ENCODE measurements at regions not wholly inside any gene's neighbourhood (a gene's known extent, or its start where the extent isn't known, plus 50 kb on each side); places are given as distances from the start of the nearest gene placed in this dataset.

DNA sequence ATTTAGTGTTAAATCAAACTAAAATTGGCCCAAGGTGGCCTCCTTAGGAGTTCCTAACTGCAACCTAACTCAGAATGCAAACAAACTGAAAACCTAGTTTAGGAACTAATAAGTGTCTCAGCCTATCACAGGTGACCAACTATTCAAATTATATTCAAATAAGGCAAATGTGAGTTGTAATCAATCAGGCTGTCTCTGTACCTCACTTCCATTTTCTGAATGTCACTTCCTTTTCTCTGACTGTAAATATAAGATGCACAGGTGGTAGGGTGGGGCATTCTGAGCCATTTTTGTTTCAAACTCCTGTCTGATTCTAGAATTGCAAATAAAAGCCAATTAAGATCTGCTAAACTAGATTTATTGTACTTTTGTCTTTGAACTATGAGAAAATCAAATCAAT, 401.5 kb downstream of the PPP3CA start:
- Histone ChIP-seq H3K4me3 (no peak overlapping the region), H3K4me1 (no peaks in the 10 kb centered on the region), H3K9me3 (no peaks in the 10 kb centered on the region), H3K27ac (no peak overlapping the region), H3K27me3 (no peaks in the 10 kb centered on the region), H3K36me3 (no peaks in the 10 kb centered on the region)
- DNase-seq = no peak
- intact Hi-C loops (cut with DNase I) = no loop called here
- TF ChIP-seq POLR2A (IDR thresholded peaks at IDR 0.05) = no peak
- TF ChIP-seq, protein P1, sequence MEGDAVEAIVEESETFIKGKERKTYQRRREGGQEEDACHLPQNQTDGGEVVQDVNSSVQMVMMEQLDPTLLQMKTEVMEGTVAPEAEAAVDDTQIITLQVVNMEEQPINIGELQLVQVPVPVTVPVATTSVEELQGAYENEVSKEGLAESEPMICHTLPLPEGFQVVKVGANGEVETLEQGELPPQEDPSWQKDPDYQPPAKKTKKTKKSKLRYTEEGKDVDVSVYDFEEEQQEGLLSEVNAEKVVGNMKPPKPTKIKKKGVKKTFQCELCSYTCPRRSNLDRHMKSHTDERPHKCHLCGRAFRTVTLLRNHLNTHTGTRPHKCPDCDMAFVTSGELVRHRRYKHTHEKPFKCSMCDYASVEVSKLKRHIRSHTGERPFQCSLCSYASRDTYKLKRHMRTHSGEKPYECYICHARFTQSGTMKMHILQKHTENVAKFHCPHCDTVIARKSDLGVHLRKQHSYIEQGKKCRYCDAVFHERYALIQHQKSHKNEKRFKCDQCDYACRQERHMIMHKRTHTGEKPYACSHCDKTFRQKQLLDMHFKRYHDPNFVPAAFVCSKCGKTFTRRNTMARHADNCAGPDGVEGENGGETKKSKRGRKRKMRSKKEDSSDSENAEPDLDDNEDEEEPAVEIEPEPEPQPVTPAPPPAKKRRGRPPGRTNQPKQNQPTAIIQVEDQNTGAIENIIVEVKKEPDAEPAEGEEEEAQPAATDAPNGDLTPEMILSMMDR (IDR thresholded peaks at IDR 0.05) = no peak

DNA sequence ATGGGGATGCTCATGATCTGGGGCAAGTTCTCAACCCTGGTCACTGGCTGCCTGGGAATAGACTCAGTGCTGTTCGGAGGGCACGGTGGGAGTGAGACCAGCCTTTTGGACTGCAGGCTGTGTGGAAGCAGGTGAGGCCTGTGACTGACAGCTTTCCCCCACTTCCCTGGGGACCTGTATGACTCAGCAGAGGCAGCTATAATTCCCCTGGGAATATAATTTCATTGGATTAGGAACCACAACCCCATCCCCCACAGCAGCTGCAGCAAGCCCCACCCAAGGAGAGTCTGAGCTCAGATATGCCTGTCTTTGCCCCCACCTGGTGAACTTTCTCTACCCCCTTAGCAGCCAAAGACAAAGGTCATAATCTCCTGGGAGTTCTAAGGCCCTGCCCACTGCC, 408.6 kb downstream of the PPP3CA start:
- TF ChIP-seq POLR2A (IDR thresholded peaks at IDR 0.05) = no peak
- TF ChIP-seq, protein P1 (IDR thresholded peaks at IDR 0.05) = no peak
- Histone ChIP-seq H3K9me3 (no peaks in the 10 kb centered on the region), H3K4me3 (no peak overlapping the region), H3K27ac (no peak overlapping the region), H3K27me3 (no peaks in the 10 kb centered on the region), H3K36me3 (no peaks in the 10 kb centered on the region), H3K4me1 (peaks cover 0 to 8% (median 0%) of the 10 kb centered on the region in 3 donors)
- 80% methylated on average over 1 of the region's 2 CpGs; no CpG with 5 or more reads in 1 of the 2 donors for WGBS, 2 donors
- intact Hi-C loops (cut with DNase I) = no loop called here
- DNase-seq = no peak

DNA sequence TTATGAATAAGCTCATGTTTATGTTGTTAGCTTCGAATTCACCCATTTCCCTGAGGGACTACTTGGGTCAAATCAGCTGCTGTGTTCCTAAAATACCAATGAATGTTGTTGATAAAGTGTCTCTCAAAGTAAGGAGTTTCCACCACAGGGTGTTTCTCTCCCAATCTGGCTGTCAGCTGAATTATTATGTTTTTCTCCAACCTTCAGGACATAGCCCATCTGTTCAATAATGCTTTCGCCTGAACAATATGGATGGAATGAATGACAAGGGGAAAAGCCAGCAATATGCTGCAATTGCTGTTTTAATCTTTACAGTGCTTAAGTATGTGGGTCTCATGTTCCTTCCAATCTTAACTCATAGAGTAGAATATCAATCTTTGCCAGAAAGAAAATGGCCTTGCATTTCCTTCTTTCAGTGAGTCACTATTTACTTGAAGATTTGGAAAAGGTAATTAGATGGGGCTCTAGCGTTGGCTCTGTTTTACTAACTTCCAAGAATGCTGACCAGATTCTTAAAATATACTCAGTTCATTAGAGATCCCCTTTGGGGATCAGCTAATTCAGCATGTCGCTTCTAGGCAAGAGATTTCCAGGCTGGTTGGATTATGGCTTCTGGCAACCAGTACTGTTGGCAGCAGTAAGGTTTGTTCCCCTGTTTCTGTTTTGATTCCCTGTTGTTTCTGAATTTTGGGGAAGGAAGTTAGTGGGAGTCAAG, 410.5 kb downstream of the PPP3CA start:
- Histone ChIP-seq H3K27ac (no peak overlapping the region), H3K36me3 (no peaks in the 10 kb centered on the region), H3K27me3 (no peaks in the 10 kb centered on the region), H3K4me3 (no peak overlapping the region), H3K4me1 (peaks cover 0 to 12% (median 8%) of the 10 kb centered on the region in 3 donors), H3K9me3 (no peaks in the 10 kb centered on the region)
- DNase-seq = no peak
- TF ChIP-seq, protein P1 (IDR thresholded peaks at IDR 0.05) = no peak
- TF ChIP-seq POLR2A (IDR thresholded peaks at IDR 0.05) = no peak
- intact Hi-C loops (cut with DNase I) = no loop called here
- 44 to 45% methylated on average over 4 of the region's 4 CpGs for WGBS, 2 donors

DNA sequence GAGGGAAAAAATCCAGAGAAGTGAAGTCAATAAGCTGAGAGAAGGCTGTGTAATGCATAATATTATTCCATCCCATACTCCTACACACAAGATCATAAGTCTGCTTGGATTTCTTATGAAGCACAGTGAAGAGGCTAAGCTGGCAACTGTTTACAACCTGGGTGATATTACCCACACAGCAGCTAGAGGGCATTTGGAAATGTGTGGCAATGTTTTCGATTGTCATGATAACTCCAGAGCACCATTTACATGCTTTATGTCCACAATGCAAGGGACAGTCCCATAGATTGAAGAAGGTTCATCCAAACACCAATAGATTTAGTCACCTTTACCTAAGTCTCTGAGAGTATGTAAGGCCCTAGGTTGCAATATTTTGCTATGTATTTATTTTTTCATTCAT, 412.2 kb downstream of the PPP3CA start:
- Histone ChIP-seq H3K4me1 (peaks cover 0 to 12% (median 8%) of the 10 kb centered on the region in 3 donors), H3K27ac (no peak overlapping the region), H3K36me3 (no peaks in the 10 kb centered on the region), H3K9me3 (no peaks in the 10 kb centered on the region), H3K27me3 (no peaks in the 10 kb centered on the region), H3K4me3 (no peak overlapping the region)
- DNase-seq = no peak
- TF ChIP-seq POLR2A (IDR thresholded peaks at IDR 0.05) = no peak
- TF ChIP-seq, protein P1 (IDR thresholded peaks at IDR 0.05) = peak in 5 of 6 experiments; percentile 19 to 51 (median 25)
- 81 to 88% methylated on average over 1 of the region's 1 CpG for WGBS, 2 donors
- intact Hi-C loops (cut with DNase I) = no loop called here

DNA sequence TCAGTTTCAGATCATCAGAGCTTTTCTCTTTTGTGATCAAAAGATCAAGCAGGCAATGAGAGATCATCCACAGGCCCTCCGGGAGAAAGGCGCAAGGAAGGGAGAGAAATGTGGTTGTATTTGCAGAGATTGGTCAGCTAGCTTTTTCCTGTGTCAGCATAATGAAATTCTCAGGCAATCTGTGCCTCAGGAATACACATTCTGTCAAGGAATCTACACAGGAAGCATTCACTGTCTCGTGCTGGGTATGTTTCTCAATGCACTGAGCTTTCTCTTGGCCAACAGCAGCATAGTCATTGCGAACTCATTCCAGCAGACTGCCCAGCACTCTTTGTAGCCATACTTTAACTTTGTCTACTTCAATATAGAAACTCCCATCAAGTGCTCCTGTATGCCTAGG, 413.7 kb downstream of the PPP3CA start:
- H3K27me3 ChIP-seq = no peaks in the 10 kb centered on the region
- DNase-seq = no peak
- H3K4me3 ChIP-seq = peak overlapping the region in 1 of 4 donors; percentile 22

More for the DNA sequence above, 413.7 kb downstream of the PPP3CA start:
- H3K36me3 ChIP-seq = no peaks in the 10 kb centered on the region
- H3K27ac ChIP-seq = no peak overlapping the region
- no peaks in the 10 kb centered on the region for H3K9me3 ChIP-seq
- peaks cover 0 to 12% (median 8%) of the 10 kb centered on the region in 3 donors for H3K4me1 ChIP-seq
- whole genome bisulfite sequencing, 2 donors = 46 to 63% methylated on average over 4 of the region's 4 CpGs
- no peak for TF ChIP-seq POLR2A (IDR thresholded peaks at IDR 0.05)
- TF ChIP-seq, protein P1 (IDR thresholded peaks at IDR 0.05) = no peak
- intact Hi-C loops (cut with DNase I) = no loop called here
